ENCODE measurements at regions not wholly inside any gene's neighbourhood (a gene's known extent, or its start where the extent isn't known, plus 50 kb on each side); places are given as distances from the start of the nearest gene placed in this dataset.

GRCh38 chr21:35191754-35192153 lies 142.7 kb upstream of the RUNX1 start:
- Histone ChIP-seq H3K36me3 (ENCODE audit: control insufficient read depth, low read length) (no peaks in the 10 kb centered on the region), H3K9me2 (replicated peaks; ENCODE audit: control insufficient read depth, low read length) (no peaks in the 10 kb centered on the region), H3K27ac (ENCODE audit: low read depth, low read length) (no peak overlapping the region), H3K4me3 (ENCODE audit: low read length) (no peak overlapping the region), H3K27me3 (ENCODE audit: control insufficient read depth, low read length) (no peaks in the 10 kb centered on the region), H3K4me1 (ENCODE audit: control insufficient read depth, low read length) (peaks cover 36% of the 10 kb centered on the region), H3K4me2 (ENCODE audit: low read length) (no peak overlapping the region), H4K20me1 (ENCODE audit: control insufficient read depth, insufficient read depth, low read depth, low read length) (no peaks in the 10 kb centered on the region), H3K9me3 (ENCODE audit: control insufficient read depth, insufficient read depth, low read length) (peaks cover 10% of the 10 kb centered on the region; the same call in 1 of the 2 replicates), H3K79me2 (ENCODE audit: control insufficient read depth, low read length) (no peaks in the 10 kb centered on the region), H3F3A (ENCODE audit: control insufficient read depth, insufficient read depth) (peaks cover 4% of the 10 kb centered on the region)
- TF ChIP-seq, protein P1, sequence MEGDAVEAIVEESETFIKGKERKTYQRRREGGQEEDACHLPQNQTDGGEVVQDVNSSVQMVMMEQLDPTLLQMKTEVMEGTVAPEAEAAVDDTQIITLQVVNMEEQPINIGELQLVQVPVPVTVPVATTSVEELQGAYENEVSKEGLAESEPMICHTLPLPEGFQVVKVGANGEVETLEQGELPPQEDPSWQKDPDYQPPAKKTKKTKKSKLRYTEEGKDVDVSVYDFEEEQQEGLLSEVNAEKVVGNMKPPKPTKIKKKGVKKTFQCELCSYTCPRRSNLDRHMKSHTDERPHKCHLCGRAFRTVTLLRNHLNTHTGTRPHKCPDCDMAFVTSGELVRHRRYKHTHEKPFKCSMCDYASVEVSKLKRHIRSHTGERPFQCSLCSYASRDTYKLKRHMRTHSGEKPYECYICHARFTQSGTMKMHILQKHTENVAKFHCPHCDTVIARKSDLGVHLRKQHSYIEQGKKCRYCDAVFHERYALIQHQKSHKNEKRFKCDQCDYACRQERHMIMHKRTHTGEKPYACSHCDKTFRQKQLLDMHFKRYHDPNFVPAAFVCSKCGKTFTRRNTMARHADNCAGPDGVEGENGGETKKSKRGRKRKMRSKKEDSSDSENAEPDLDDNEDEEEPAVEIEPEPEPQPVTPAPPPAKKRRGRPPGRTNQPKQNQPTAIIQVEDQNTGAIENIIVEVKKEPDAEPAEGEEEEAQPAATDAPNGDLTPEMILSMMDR (IDR thresholded peaks at IDR 0.05; ENCODE audit: low read depth, low read length, poor library complexity, severe bottlenecking), result no peak
- no peak for TF ChIP-seq EZH2phosphoT487 (IDR thresholded peaks at IDR 0.05; ENCODE audit: borderline replicate concordance, low read length)

- Histone ChIP-seq H3K36me3 (ENCODE audit: control insufficient read depth, low read length) (no peaks in the 10 kb centered on the region), H3K4me1 (ENCODE audit: control insufficient read depth, low read length) (peaks cover 36% of the 10 kb centered on the region), H3K9me3 (ENCODE audit: control insufficient read depth, insufficient read depth, low read length) (peaks cover 10% of the 10 kb centered on the region; the same call in 1 of the 2 replicates), H4K20me1 (ENCODE audit: control insufficient read depth, insufficient read depth, low read depth, low read length) (no peaks in the 10 kb centered on the region), H3K4me2 (ENCODE audit: low read length) (no peak overlapping the region), H3K27ac (ENCODE audit: low read depth, low read length) (no peak overlapping the region), H3K9me2 (replicated peaks; ENCODE audit: control insufficient read depth, low read length) (no peaks in the 10 kb centered on the region), H3K27me3 (ENCODE audit: control insufficient read depth, low read length) (no peaks in the 10 kb centered on the region), H3K79me2 (ENCODE audit: control insufficient read depth, low read length) (no peaks in the 10 kb centered on the region), H3K4me3 (ENCODE audit: low read length) (no peak overlapping the region), H3F3A (ENCODE audit: control insufficient read depth, insufficient read depth) (peaks cover 4% of the 10 kb centered on the region)
- no peak for TF ChIP-seq EZH2phosphoT487 (IDR thresholded peaks at IDR 0.05; ENCODE audit: borderline replicate concordance, low read length)
- TF ChIP-seq, protein P1 (IDR thresholded peaks at IDR 0.05; ENCODE audit: low read depth, low read length, poor library complexity, severe bottlenecking), result no peak
Measured at GRCh38 chr21:35191128-35191527, 142.0 kb upstream of the RUNX1 start.

DNA sequence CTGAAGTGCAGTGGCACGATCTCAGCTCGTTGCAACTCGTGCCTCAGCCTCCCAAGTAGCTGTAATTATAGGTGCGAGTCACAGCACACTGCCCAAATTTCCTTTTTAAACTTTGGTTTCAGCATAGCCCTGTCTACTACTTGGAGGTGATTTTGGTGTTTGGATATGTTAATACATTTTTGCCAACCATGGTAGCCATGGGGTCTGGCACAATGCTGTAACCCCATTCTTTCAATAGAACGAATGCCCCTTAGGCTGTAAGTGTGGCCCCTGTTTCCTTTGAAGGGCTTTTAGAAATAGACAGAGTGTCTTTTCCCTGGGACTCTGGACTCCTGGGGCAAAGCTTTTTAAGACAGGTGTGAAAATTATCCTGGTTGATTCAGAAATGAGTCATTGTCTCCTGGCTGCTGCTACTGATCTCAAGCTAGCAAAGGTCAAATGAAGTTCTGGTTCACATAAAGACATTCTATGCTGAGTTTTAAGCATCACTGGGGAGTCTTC lies 141.1 kb upstream of the RUNX1 start:
- Histone ChIP-seq H3K4me2 (ENCODE audit: low read length) (peak overlapping the region; percentile 68), H3K9me2 (replicated peaks; ENCODE audit: control insufficient read depth, low read length) (no peaks in the 10 kb centered on the region), H3K36me3 (ENCODE audit: control insufficient read depth, low read length) (no peaks in the 10 kb centered on the region), H3K4me3 (ENCODE audit: low read length) (peak overlapping the region; percentile 57), H3K27me3 (ENCODE audit: control insufficient read depth, low read length) (no peaks in the 10 kb centered on the region), H4K20me1 (ENCODE audit: control insufficient read depth, insufficient read depth, low read depth, low read length) (no peaks in the 10 kb centered on the region), H3K9me3 (ENCODE audit: control insufficient read depth, insufficient read depth, low read length) (peaks cover 10% of the 10 kb centered on the region; the same call in 1 of the 2 replicates), H3F3A (ENCODE audit: control insufficient read depth, insufficient read depth) (peaks cover 4% of the 10 kb centered on the region), H3K4me1 (ENCODE audit: control insufficient read depth, low read length) (peaks cover 36% of the 10 kb centered on the region), H3K27ac (ENCODE audit: low read depth, low read length) (peak overlapping the region; percentile 81), H3K79me2 (ENCODE audit: control insufficient read depth, low read length) (no peaks in the 10 kb centered on the region)
- TF ChIP-seq, protein P1 (IDR thresholded peaks at IDR 0.05; ENCODE audit: low read depth, low read length, poor library complexity, severe bottlenecking), result no peak
- TF ChIP-seq EZH2phosphoT487 (IDR thresholded peaks at IDR 0.05; ENCODE audit: borderline replicate concordance, low read length), result no peak

All from DOHH2 (cell line).